GM21390 (cell line): ENCODE measurements at regions not wholly inside any gene's neighbourhood (a gene's known extent, or its start where the extent isn't known, plus 50 kb on each side); places are given as distances from the start of the nearest gene placed in this dataset.
"Not testable (repeated sequence)": the region's sequence is repeated elsewhere in the genome, so short reads cannot be mapped to it uniquely, and the experiment has no call there.

Experiments used
- ATAC-seq: cut with Tn5 transposase; IDR thresholded peaks from one replicate; pipeline ENCODE4 v1.9.1; 2021; ENCODE audit not compliant: unreplicated experiment

DNA sequence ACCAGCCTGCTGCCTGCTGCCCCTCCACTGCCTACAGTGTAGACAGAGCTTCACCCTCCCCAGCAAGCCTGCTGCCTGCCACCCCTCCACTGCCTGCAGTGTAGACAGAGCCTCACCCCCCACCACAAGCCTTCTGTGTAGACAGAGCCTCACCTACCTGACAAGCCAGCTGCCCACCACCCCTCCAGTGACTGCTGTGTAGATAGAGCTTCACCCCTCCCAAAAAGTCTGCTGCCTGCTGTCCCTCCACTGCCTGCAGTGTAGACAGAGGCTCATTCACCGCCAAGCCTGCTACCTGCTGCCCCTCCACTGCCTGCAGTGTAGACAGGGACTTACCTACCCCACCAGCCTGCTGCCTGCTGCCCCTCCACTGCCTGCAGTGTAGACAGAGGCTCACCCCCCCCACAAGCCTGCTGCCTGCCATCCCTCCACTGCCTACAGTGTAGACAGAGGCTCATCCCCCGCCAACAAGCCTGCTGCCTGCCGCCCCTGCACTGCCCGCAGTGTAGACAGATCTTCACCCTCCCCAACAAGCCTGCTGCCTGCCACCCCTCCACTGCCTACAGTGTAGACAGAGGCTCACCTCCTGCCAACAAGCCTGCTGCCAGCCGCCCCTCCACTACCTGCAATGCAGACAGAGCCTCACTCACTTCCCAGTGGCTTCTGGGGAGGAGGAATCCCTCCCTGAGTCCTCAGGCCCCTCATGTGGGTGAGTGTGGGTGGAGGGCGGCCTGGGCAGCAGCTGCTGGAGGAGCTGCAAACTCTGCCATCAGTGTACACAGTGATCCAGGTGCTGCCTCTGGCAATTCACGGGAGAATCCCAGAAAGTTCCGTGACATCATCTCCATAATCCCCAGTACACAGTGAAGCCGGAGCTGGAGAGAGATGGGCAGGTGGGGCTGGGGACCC lies 140.9 kb downstream of the DLL1 start:
- no peak for ATAC-seq

DNA sequence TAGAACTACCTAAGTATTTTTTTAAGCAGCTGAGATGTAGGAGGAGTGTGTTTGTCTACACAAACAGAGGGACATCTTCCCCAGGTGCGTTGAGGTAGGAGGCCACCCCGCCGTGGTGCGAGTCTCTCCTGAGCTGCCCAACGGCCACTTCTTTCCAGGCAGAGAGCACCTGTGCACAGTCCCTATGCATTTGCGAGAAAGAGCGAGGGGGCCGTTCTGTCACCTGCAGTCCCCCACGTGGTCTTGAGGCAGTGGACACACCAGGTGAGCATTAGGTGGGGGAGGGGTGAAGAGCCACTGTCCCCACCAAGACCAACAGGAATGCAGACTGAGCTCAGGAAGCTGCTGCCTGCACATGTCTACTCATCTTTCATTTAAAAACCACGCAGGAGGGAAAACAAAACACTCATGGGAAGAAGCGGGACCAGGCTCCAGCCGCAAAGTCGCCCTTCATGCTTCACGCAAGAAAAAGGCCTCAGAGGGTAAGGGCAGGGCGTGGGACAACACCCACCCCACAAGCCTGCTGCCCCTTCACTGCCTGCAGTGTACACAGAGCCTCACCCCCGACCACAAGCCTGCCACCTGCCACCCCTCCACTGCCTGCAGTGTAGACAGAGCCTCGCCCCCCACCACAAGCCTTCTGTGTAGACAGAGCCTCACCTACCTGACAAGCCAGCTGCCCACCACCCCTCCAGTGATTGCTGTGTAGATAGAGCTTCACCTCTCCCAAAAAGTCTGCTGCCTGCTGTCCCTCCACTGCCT lies 142.0 kb downstream of the DLL1 start:
- ATAC-seq: no peak

DNA sequence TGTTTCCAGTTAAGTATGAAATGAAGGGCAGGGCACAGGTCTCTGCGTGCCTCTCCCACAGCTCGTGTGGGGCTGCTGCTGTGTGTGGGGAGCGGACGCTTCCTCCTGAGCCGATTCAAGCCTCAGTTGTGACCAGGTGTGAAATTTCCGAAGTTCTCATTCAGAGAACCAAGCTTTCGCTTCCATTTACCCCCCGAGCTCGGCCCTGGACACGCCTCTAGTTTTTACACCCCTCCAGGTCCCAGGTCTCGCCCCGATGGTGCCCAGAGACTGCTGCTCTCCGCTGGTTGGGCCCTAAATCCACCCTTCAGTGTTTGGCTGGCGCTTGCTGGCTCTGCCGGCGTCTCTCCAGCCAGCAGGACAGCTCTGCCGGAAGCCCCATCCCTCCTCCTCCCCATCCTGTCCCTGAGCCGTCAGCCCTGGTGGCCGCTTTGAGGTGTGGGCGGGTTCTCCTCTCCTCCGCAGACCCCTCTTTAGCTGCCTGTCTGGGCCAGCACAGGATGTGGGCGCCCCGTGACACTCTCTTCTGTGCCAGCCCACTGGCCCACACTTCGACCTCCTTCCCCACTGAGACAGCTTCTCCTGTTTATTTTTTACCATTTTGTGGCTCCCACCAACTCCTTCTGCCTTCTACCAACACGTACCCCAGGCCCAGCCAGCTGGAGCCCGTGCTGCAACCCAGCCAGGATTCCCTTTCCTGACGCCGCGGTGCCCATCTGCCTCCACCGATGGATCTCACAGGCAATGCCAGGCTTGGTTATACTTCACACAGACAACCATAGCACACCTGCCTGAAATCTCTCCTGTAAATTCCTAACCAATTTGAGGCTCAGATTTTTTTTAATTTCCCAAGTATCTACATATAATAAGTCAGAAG lies 142.8 kb downstream of the DLL1 start:
- ATAC-seq: peak; percentile 73

DNA sequence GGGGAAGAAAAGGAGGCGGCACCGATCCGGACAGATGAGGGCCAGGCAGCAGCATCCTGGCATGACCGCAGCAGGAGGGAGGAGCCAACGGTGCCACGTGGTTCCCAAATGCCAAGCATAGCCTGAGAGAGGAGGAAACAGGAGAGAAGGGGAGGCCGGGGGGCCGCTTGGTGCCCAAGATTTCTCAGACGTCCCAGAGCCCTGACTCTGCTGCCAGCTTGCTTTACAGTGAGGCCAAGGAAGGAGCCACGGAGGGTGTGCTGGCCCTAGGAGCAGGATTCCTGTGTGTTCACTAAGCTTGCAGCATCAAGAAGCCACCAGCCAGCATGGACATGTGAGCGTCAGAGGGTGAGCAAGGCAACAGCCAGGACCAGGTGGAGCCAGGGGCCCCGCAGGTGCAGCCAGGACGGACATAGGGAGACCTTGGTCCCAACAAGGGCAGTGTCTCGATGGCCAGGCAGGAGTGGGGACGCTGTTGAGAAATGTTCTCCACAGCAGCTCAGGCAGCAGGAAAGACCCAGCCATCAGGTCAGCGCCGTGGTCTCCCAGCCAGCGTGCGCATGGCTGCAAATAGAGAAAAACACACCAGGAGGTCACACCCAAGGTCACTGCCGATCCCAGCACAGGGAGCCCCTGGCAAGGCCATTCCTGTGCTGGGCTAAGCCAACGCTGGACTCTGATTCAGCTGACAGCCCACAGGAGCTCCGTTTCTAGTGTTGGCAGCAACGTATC lies 143.7 kb downstream of the DLL1 start:
- no peak for ATAC-seq

DNA sequence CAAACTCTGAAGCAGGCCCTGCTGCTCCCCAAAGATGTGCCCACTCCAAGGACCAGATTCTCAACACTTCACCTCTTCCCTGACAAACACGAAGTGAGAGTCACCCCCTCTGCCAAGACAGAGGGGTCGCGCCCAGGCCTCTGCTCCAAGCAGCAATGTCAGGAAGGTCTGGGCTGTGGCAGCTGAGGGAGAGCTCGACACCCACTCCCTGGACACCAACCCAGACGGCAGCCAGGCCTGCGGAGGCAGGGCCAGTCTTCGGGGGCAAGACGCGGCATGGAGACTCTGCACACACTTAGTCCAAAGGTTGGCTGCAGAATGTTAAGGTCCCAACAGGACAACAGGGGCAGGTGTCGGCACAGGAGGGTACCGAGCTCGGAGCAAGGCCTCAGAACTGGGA lies 144.2 kb downstream of the DLL1 start:
- ATAC-seq: no peak

DNA sequence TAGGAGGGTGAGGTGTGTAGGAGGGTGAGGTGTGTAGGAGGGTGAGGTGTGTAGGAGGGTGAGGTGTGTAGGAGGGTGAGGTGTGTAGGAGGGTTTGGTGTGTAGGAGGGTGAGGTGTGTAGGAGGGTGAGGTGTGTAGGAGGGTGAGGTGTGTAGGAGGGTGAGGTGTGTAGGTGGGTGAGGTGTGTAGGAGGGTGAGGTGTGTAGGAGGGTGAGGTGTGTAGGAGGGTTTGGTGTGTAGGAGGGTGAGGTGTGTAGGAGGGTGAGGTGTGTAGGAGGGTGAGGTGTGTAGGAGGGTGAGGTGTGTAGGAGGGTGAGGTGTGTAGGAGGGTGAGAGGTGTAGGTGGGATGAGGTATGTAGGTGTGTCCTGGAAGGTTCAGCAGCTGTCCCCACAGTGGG lies 144.7 kb downstream of the DLL1 start:
- ATAC-seq: not testable (repeated sequence)

DNA sequence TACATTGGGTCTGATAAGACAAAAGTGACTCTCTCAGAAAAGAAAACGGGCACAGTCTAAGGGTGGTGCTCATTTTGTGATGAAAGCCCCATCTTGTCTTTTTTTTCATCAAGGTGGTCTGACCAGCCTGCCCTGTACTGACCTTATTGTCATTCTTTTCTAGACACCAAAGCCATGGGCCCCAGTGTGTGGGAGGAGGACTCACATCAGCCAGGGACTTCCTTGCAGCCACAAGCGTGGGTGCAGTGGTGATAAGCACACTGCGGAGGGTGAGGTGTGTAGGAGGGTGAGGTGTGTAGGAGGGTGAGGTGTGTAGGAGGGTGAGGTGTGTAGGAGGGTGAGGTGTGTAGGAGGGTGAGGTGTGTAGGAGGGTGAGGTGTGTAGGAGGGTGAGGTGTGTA lies 145.2 kb downstream of the DLL1 start:
- not testable (repeated sequence) for ATAC-seq

DNA sequence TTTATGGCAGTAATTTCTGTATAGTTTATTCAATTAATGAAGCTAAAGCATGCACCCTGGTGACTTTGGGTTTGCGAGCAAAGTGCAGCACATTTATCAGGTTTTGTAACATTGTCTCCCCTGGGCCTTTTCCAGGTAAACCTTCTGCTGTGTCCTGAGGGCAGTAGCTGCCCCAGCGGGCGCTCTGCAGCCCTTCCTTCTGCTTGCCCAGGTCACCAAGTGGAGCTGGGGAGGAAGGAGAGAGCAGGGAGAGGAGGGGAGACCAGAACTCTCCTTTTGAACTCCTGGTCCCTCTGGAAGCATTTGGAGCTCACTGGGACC lies 145.6 kb downstream of the DLL1 start:
- ATAC-seq: no peak

DNA sequence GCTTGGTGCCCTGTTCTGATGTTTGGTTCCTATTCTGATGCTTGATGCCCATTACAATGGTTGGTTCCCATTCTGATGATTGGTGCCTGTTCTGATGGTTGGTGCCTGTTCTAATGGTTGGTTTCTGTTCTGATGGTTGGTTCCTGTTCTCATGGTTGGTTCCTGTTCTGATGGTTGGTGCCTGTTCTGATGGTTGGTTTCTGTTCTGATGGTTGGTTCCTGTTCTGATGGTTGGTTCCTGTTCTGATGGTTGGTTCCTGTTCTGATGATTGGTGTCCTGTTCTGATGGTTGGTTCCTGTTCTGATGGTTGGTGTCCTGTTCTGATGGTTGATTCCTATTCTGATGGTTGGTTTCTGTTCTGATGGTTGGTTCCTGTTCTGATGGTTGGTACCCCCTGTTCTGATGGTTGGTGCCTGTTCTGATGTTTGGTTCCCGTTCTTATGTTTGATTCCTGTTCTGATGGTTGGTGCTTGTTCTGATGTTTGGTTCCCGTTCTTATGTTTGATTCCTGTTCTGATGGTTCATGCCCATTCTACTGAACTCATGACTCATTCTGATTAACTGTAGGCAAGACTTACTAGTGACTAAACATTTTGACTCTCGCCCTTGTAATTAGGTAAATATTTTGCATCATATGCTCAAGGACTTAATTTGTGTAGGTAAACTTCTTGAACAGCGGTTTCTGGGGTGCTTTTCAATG lies 146.2 kb downstream of the DLL1 start:
- ATAC-seq: no peak

DNA sequence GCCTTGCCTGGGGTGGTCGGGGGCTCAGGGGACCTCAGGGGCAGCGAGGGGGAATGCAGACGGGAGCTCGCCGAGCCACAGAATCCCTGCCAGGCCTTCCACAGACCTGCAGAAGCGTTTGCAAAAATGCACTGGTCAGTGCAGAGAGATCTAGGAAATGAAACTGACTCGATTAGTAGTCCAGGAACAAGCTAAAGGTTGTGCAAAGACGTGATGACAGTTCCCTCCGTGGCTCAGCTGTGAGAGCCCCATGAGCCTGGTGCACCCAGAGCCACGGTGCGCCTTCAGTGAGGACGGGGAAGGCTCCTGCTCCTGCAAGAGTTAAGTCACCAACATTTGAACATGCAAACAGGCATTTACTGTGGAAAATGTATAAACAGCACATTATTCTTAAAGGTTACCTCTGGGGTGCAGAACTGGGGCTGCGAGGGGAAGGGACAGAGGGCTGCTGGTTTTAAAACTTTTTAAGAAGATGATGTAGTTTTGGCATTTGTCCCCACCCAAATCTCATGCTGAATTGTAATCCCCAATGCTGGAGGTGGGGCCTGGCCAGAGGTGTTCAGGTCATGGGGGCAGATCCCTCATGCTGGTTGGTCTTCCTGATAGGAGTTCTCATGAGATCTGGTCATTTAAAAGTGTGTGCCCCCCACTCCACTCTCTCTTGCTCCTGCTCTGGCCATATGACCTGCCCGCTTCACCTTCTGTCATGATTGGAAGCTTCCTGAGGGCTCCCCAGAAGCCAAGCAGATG lies 147.3 kb downstream of the DLL1 start:
- no peak for ATAC-seq

DNA sequence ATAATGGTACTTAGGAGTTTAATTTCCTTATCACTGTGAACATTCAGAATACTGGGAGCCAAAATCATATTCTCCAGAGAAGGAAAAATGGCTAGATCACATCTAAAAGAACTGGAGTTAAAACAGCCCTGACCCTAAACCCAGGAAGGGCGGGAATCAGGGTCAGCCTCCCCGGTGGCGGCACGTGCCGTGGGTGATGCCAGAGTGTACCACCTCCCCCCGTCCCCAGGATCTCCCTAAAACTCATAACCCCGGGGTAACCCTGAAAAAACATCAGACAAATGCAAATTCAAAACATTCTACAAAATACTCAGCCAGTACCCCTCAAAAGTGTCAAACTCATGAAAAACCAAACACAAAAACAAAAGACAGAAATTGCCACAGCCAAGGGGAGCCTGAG lies 148.3 kb downstream of the DLL1 start:
- no peak for ATAC-seq

DNA sequence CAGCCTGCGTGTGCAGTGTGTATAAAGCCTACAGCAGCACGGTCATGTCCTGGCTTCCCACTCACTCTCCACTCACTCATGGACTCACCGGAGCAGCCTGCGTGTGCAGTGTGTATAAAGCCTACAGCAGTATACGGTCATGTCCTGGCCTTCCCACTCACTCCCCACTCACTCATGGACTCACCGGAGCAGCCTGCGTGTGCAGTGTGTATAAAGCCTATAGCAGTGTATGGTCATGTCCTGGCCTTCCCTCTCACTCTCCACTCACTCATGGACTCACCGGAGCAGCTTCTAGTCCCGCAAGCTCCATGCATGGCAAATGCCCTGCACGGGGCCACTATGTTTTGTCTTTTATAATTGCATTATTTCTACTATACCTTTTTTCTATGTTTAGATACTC lies 149.8 kb downstream of the DLL1 start:
- ATAC-seq: not testable (repeated sequence)

DNA sequence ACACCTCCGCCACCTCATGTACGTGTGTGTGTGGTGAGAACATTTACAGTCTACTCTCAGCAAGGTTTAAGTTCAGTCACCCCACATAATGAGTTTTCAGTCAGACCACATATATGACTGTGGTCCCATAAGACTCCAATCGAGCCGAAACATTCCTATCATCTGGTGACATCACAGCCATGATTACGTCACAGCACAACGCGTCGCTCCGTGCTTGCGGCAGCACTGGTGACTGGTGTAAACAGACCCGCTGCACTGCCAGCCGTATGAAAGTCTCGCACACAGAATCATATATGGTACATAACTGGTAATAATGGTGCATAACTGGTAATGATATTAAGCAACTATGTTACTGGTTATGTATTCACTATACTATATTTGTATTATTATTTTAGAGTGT lies 150.7 kb downstream of the DLL1 start:
- no peak for ATAC-seq

DNA sequence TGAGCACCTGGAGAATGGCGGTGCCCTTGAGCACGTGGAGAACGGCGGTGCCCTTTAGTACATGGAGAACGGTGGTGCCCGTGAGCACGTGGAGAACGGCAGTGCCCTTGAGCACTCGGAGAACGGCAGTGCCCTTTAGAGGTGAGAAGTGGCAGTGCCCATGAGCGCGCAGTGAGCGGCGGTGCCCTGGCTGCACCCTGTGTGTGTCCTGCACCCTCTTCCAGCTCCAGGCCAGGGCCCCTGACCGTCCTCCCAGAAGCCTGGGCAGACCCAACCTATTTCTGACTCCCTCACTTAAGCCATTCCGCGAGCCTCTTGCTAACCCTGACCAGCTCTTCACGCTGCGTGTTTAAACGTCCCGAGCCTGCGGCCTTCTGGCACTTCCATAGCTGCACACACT lies 151.3 kb downstream of the DLL1 start:
- ATAC-seq: no peak

DNA sequence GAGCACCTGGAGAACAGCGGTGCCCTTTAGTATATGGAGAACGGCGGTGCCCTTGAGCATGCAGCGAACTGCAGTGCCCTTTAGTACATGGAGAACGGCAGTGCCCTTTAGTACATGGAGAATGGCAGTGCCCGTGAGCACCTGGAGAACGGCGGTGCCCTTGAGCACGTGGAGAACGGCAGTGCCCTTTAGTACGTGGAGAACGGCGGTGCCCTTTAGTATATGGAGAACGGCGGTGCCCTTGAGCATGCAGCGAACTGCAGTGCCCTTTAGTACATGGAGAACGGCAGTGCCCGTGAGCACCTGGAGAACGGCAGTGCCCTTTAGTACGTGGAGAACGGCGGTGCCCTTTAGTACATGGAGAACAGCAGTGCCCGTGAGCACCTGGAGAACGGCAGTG lies 151.8 kb downstream of the DLL1 start:
- not testable (repeated sequence) for ATAC-seq

DNA sequence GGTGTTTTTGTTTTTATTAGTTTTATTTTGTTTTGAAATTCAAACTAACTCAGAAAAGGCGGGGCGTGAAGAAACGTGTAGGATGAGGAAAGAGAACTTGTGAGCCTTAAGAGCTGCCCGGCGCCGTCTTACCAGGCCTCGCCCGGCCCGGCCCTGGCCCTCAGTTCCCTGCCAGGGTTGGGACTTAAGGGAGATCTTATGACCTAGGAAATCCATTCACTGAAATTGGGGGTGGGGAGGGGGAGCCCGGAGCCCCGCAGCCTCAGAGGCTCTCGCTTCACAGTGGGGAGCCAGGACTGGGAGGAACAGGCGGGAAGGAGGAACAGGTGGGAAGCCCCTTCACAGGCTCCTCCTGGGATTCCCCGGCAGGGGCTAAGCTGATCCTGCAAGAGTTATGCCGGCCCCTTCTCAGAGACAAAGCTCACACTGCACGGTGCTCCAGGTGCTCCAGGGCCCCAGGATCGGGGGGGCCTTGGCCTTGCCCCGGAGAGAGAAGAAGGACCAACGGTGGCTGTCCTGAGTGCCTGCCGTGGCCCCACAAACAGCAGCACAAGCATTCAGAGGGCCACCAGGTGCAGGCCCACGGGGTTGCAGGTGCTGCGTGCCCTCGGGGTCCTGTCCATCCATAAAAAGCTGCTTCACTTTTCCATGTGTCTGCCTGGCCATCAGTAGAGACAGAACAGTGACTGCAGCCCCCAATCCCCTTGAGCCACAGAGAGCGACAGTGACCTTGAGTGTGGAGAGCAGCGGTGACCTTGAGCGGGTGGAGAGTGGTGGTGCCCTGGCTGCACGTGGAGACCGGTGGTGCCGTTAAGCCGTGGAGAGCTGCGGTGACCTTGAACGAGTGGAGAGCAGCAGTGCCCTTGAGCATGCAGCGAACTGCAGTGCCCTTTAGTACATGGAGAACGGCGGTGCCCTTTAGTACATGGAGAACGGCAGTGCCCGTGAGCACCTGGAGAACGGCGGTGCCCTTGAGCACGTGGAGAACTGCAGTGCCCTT lies 152.7 kb downstream of the DLL1 start:
- ATAC-seq: no peak

DNA sequence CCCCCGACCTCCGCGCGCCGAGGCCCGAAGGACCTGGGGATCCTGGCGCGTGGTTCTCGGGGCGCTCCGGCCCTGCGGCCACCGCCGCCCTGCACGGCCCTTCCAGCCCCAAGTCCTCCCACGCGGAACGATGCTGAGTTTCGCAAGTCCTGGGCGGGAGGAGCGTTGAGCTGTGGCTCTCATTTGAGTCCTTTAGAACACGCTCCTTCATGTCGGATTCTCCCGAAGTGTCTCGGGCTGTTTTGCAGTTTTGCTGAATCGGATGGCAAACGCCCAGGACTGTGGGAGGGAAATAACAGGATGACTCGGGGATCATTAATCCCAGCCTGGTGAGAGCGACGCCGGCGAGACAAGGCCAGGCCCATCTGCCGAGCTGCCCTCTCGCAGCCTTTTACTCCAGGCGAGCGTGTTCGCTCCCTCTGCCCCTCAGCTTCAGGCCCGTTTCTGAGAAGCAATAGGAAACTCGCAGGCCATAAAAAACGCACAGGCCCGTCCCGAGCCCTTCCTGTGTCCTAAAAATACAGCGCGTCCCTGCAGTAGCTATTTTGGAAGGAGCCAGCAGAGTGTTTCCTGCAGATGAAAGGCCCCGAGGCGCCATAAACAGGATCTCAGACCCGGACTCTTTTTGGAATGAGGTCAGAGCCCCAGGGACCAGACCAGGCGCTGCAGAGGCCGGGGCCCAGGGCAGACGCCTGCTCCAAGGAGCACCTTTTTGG lies 153.5 kb downstream of the DLL1 start:
- ATAC-seq: no peak
